ENCODE measurements at regions not wholly inside any gene's neighbourhood (a gene's known extent, or its start where the extent isn't known, plus 50 kb on each side); places are given as distances from the start of the nearest gene placed in this dataset.

- no peak for TF ChIP-seq CTCF (optimal IDR thresholded peaks at IDR 0.05 in 1 of 3, IDR thresholded peaks at IDR 0.05 in 1 of 3, conservative IDR thresholded peaks at IDR 0.05 in 1 of 3; ENCODE audit: extremely low read depth in 1 of 3, insufficient read depth in 2 of 3, low read length in 3 of 3)
- no peak for TF ChIP-seq EZH2 (IDR thresholded peaks at IDR 0.05; ENCODE audit: low read length)
Observed at GRCh38 chr4:14184767-14185166, 557.2 kb upstream of the BOD1L1 start.
